Activated B cell treated with CpG ODN at 0.5 μM for 24 hours (primary cell): ENCODE measurements at regions not wholly inside any gene's neighbourhood (a gene's known extent, or its start where the extent isn't known, plus 50 kb on each side); places are given as distances from the start of the nearest gene placed in this dataset.

Experiments used
- ATAC-seq: fragments of 200-7000 bp; cut with Tn5 transposase; one replicate; pipeline ENCODE4 v1.10.0; 2021; ENCODE audit warnings: low read depth, mild to moderate bottlenecking, moderate library complexity
- CTCF ChIA-PET: fragments of 350-600 bp; sonication (Branson Sonifier 250); formaldehyde crosslinking; loops from one replicate; lab custom pipeline; 2021; ENCODE audit warnings: antibody characterized with exemption; lab: Charles Lee
- POLR2A ChIA-PET: fragments of 350-600 bp; sonication (Branson Sonifier 250); formaldehyde crosslinking; loops from one replicate; lab custom pipeline; 2021; ENCODE audit warnings: antibody characterized with exemption; lab: Charles Lee
- DNase-seq: peaks from one replicate; pipeline ENCODE4 v3.0.0; 2022
- H3K27ac Mint-ChIP-seq: one replicate; pipeline ENCODE4 v1.8.0; 2020; ENCODE audit warnings: mixed read lengths
- H3K27me3 Mint-ChIP-seq: one replicate; pipeline ENCODE4 v1.8.0; 2021; ENCODE audit warnings: mixed read lengths
- H3K36me3 Mint-ChIP-seq: one replicate; pipeline ENCODE4 v1.8.0; 2021; ENCODE audit warnings: low read depth, mixed read lengths
- H3K4me1 Mint-ChIP-seq: one replicate; pipeline ENCODE4 v1.8.0; 2021; ENCODE audit warnings: mixed read lengths
- H3K4me3 Mint-ChIP-seq: one replicate; pipeline ENCODE4 v1.8.0; 2020; ENCODE audit warnings: mild to moderate bottlenecking, mixed read lengths
- H3K9me3 Mint-ChIP-seq: one replicate; pipeline ENCODE4 v1.8.0; 2020; ENCODE audit warnings: mixed read lengths
- intact Hi-C: fragments of 100-400 bp; cut with micrococcal nuclease; formaldehyde crosslinking; loops from one replicate; pipeline ENCODE4 v1.15.1; 2024
- TF ChIP-seq, protein P1 (sequence below): fragments of 200-600 bp; IDR thresholded peaks from one replicate; pipeline ENCODE4 v1.8.0; 2022; ENCODE audit warnings: antibody characterized with exemption, mild to moderate bottlenecking

DNA sequence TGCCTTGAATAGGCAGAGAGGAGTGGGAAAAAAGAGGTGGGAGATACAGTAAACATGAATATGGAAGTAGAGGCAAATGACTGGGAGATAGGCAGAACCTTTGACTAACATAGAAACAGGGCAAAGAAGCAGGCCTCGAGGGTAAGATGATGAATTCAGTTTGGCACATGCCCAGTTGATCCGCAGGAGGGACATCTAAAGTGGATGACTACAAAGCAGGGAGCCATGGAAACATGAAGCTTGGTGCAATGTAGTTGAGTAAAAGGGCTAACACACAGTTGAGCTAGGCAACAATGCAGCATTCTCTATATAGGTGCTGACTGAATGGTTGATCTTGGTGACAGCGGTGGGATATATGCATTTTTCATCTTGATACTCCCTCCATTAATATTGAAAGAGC, 253.8 kb downstream of the DMRT2 start:
- no peaks in the 10 kb centered on the region for H3K9me3 Mint-ChIP-seq
- CTCF ChIA-PET = no interaction called here
- no peaks in the 10 kb centered on the region for H3K4me1 Mint-ChIP-seq
- H3K27ac Mint-ChIP-seq = no peak overlapping the region
- TF ChIP-seq, protein P1, sequence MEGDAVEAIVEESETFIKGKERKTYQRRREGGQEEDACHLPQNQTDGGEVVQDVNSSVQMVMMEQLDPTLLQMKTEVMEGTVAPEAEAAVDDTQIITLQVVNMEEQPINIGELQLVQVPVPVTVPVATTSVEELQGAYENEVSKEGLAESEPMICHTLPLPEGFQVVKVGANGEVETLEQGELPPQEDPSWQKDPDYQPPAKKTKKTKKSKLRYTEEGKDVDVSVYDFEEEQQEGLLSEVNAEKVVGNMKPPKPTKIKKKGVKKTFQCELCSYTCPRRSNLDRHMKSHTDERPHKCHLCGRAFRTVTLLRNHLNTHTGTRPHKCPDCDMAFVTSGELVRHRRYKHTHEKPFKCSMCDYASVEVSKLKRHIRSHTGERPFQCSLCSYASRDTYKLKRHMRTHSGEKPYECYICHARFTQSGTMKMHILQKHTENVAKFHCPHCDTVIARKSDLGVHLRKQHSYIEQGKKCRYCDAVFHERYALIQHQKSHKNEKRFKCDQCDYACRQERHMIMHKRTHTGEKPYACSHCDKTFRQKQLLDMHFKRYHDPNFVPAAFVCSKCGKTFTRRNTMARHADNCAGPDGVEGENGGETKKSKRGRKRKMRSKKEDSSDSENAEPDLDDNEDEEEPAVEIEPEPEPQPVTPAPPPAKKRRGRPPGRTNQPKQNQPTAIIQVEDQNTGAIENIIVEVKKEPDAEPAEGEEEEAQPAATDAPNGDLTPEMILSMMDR = no peak
- H3K4me3 Mint-ChIP-seq = no peak overlapping the region
- no peaks in the 10 kb centered on the region for H3K27me3 Mint-ChIP-seq
- no peaks in the 10 kb centered on the region for H3K36me3 Mint-ChIP-seq
- POLR2A ChIA-PET = no interaction called here
- no peak for ATAC-seq
- intact Hi-C loops = no loop called here
- no peak for DNase-seq

DNA sequence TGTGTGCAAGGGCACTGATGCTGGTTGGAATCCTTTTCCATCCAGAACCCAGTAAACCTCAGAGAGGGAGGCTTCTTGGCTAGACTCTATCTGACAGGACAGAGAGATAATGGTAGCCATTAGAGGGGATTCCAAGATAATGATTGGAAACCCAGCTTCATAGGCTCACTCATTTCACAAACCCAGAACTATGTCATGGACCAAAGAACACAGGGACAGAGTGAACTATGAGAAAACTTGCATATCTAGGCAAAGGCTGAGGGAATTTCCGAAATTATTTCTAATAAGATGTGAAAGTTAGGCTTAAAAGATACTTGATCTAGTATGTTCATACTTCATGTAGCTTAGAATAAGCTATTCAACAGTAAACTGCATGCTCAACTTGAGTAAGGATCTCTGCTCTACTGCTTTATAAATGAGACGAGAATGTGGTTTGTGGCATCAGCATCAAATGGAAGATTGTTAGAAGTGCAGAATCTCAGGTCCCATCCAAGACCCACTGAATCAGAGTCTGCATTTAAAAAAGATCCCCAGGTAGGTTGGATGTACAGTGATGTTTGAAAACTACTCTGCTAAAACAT, 261.4 kb downstream of the DMRT2 start:
- DNase-seq = no peak
- H3K36me3 Mint-ChIP-seq = no peaks in the 10 kb centered on the region
- H3K27ac Mint-ChIP-seq = no peak overlapping the region
- peaks cover 2% of the 10 kb centered on the region for H3K27me3 Mint-ChIP-seq
- TF ChIP-seq, protein P1 = no peak
- H3K4me1 Mint-ChIP-seq = no peaks in the 10 kb centered on the region
- intact Hi-C loops = no loop called here
- ChIA-PET CTCF (no interaction called here), POLR2A (no interaction called here)
- peaks cover 4% of the 10 kb centered on the region for H3K9me3 Mint-ChIP-seq
- ATAC-seq = no peak
- H3K4me3 Mint-ChIP-seq = no peak overlapping the region

DNA sequence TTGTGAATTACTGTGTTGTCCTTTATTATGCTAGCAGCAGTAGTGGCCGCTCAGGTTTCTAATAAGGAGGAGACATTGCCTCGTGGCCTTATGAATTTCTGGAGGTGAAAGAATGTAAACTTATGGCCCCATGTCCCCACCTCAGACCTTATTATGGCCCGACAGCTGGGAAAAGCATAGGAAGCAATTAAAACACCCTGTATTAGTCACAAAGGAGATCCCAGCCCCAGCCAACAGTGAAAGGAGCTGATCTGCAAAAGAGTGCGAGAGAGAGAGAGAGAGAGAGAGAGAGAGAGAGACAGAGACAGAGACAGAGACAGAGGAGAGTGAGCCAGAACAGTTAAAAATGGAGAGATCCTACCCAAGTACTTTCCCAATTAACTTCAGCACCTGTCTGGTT, 269.3 kb downstream of the DMRT2 start:
- DNase-seq = no peak
- CTCF ChIA-PET = no interaction called here
- intact Hi-C loops = no loop called here
- Mint-ChIP-seq H3K36me3 (no peaks in the 10 kb centered on the region), H3K4me3 (no peak overlapping the region), H3K27ac (no peak overlapping the region), H3K27me3 (peaks cover 1% of the 10 kb centered on the region), H3K9me3 (peaks cover 5% of the 10 kb centered on the region), H3K4me1 (no peaks in the 10 kb centered on the region)
- ATAC-seq = no peak
- TF ChIP-seq, protein P1 = no peak
- POLR2A ChIA-PET = no interaction called here

DNA sequence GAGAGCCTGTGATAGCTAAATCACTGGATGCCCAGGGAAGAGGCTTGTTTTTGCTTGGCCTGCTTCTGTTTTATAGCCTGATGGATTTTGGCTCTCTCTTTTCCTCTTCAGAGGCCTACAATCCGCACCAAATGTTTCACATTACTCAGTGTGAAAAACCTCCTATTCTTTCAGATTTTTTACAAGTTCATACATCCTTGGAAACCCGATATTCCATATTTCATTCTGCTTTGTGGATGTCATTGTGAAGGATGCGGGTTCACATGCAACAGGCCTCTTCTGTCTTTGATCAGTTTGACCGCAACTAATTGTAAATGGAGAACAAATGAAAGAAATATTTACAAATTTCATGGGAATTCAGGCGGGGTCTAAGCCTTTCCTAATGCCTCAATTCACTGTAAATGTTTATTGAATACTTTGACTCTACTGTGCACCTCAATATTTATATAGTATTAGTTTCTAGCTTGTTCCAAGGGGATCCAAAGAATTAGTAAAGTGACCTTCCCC, 269.9 kb downstream of the DMRT2 start:
- TF ChIP-seq, protein P1 = no peak
- no peak for ATAC-seq
- ChIA-PET POLR2A (no interaction called here), CTCF (no interaction called here)
- no peak for DNase-seq
- no peak overlapping the region for H3K4me3 Mint-ChIP-seq
- H3K4me1 Mint-ChIP-seq = no peaks in the 10 kb centered on the region
- no peak overlapping the region for H3K27ac Mint-ChIP-seq
- H3K36me3 Mint-ChIP-seq = no peaks in the 10 kb centered on the region
- intact Hi-C loops = no loop called here
- H3K27me3 Mint-ChIP-seq = peaks cover 1% of the 10 kb centered on the region
- H3K9me3 Mint-ChIP-seq = peaks cover 5% of the 10 kb centered on the region

DNA sequence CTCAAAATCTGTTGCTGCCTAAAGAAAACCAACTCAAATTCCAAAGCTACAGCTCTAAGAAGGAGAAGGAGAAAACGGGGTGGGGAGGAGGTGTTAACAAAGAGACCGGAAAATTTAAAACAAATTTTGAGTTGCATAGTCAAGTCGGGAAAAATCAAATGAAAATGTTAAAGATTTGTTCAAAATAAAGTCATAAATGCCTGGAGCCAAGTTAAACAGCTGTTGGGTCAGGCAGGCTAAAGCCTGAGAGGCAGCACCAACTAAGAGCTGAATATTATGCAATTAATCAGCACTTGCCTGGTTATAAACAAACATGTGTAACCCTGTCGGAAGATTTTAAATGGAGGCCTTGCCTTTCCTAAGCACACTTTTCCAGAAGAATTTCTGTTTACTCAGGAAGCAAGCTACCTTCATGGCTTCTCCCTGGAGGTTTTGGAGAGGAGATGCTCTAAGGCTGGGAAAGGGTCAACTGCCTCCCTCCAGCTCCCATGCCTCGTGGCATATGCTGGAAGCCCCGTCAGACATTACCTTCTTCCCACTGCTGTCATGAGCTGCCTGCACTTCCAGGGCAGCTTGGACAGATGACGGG, 270.5 kb downstream of the DMRT2 start:
- Mint-ChIP-seq H3K4me1 (no peaks in the 10 kb centered on the region), H3K36me3 (no peaks in the 10 kb centered on the region), H3K27me3 (peaks cover 1% of the 10 kb centered on the region), H3K9me3 (peaks cover 5% of the 10 kb centered on the region), H3K4me3 (no peak overlapping the region), H3K27ac (no peak overlapping the region)
- DNase-seq (no peak), ATAC-seq (no peak)
- TF ChIP-seq, protein P1 = no peak
- intact Hi-C loops = no loop called here
- ChIA-PET POLR2A (no interaction called here), CTCF (no interaction called here)
